ENCODE measurements at regions not wholly inside any gene's neighbourhood (a gene's known extent, or its start where the extent isn't known, plus 50 kb on each side); places are given as distances from the start of the nearest gene placed in this dataset.

DNA sequence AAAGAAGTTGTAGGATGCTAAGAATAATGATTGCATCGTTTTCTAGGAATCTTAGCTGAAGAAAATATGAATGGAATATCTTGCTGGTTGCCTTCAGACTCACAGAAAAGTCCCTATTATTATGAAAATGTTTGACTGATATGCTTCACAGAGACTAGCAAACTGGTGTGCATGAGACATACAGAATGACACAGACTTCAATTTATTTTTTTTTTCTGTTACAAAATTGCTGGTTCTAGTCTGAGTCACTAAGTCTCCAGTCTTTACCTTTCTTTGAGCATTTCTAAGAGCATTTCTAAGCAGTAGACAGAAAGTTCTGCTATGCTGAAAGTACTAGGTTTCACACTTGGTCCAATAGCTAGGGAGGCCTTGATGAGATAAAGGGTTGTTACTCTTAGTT, 377.6 kb upstream of the ATP2B1 start:
- no peak for TF ChIP-seq POLR2A (IDR thresholded peaks at IDR 0.05)
- TF ChIP-seq, protein P1, sequence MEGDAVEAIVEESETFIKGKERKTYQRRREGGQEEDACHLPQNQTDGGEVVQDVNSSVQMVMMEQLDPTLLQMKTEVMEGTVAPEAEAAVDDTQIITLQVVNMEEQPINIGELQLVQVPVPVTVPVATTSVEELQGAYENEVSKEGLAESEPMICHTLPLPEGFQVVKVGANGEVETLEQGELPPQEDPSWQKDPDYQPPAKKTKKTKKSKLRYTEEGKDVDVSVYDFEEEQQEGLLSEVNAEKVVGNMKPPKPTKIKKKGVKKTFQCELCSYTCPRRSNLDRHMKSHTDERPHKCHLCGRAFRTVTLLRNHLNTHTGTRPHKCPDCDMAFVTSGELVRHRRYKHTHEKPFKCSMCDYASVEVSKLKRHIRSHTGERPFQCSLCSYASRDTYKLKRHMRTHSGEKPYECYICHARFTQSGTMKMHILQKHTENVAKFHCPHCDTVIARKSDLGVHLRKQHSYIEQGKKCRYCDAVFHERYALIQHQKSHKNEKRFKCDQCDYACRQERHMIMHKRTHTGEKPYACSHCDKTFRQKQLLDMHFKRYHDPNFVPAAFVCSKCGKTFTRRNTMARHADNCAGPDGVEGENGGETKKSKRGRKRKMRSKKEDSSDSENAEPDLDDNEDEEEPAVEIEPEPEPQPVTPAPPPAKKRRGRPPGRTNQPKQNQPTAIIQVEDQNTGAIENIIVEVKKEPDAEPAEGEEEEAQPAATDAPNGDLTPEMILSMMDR (IDR thresholded peaks at IDR 0.05) = no peak
- H3K27ac ChIP-seq = no peak overlapping the region
- H3K4me3 ChIP-seq = no peak overlapping the region
- H3K36me3 ChIP-seq = no peaks in the 10 kb centered on the region
- no peaks in the 10 kb centered on the region for H3K9me3 ChIP-seq
- H3K4me1 ChIP-seq = peaks cover 0 to 9% (median 2%) of the 10 kb centered on the region in 3 donors
- DNase-seq = no peak
- H3K27me3 ChIP-seq = no peaks in the 10 kb centered on the region
- WGBS, 2 donors = 74 to 79% methylated on average over 1 of the region's 1 CpG
- intact Hi-C loops (cut with DNase I) = no loop called here

DNA sequence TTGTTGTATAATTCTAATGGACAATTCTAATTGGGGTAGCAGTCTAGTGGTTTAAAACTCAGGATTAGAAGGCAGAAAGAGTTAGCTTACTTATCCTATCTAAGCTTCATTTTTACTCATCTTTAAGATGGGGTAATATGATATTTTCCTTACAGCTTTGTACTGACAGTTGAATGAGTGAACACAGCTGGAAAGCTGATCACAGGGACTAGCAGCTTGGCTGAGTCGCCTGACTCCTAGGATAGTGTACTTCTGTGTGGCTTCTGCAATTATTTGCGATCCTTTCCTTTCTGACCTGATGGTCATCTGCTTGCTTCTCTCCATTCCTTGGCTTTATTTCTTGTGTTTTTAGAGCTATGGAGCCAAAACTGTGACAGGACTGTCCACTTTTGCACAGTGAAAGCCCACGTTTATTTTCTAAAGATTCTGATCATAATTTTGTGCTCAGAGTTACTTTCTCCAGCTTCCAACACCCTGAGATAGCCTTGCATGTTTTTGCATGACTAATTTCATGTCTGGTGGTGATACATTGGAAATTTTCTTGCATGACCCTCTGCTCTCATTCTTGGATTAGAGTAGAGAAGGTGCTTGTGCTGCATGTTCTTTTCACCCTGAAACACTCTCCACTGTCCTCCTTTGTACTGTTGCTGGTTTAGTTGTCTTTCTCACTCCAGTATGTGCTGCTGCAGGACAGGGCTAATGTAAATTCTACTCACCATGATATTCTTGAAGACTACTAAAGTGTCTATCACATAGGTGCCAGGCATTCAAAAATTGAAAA, 377.0 kb upstream of the ATP2B1 start:
- no peak for DNase-seq
- 55 to 78% methylated on average over 3 of the region's 3 CpGs for WGBS, 2 donors
- TF ChIP-seq, protein P1 (IDR thresholded peaks at IDR 0.05) = no peak
- no peak for TF ChIP-seq POLR2A (IDR thresholded peaks at IDR 0.05)
- H3K27me3 ChIP-seq = no peaks in the 10 kb centered on the region
- H3K36me3 ChIP-seq = no peaks in the 10 kb centered on the region
- H3K4me1 ChIP-seq = peaks cover 0 to 3% (median 0%) of the 10 kb centered on the region in 3 donors
- no peaks in the 10 kb centered on the region for H3K9me3 ChIP-seq
- H3K4me3 ChIP-seq = no peak overlapping the region
- H3K27ac ChIP-seq = no peak overlapping the region
- intact Hi-C loops (cut with DNase I) = no loop called here

DNA sequence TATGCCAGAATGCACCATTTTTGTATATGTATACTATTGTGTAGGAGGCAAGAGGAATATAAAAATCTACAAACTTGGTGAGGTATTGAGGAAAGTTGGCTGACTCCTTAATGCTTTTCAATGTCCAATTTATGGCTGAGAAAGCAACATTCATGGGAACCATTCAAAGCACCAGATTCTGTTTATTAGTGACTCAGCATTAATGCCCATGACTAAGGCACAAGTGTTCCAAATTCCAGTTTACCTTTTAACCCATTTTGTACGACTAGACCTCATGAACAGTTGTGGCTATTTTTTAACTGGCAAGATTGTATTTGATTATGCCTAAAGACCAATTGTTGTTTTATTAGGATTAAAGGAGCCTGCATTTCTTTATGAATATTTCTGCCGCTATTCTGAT, 375.4 kb upstream of the ATP2B1 start:
- H3K27me3 ChIP-seq = no peaks in the 10 kb centered on the region
- H3K9me3 ChIP-seq = no peaks in the 10 kb centered on the region
- no peak overlapping the region for H3K4me3 ChIP-seq
- H3K36me3 ChIP-seq = no peaks in the 10 kb centered on the region
- intact Hi-C loops (cut with DNase I) = no loop called here
- no peak for TF ChIP-seq POLR2A (IDR thresholded peaks at IDR 0.05)
- TF ChIP-seq, protein P1 (IDR thresholded peaks at IDR 0.05) = no peak
- 74 to 83% methylated on average over 2 of the region's 2 CpGs for WGBS, 2 donors
- H3K4me1 ChIP-seq = no peaks in the 10 kb centered on the region
- DNase-seq = no peak
- H3K27ac ChIP-seq = no peak overlapping the region

DNA sequence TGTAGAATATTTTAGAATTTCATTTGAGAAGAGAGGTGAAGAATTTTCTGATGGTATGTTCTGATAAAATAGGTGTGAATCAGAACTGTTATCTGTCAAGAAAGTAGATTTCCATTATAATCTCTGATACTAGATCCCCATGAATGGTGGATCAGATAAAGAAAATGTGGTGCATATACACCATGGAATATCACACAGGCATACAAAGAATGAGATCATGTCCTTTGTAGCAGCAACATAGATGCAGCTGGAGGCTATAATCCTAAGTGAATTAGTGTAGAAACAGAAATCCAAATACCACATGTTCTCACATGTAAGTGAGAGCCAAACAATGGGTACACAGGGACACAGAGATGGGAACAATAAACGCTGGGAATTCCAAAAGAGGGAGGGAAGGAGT, 372.0 kb upstream of the ATP2B1 start:
- TF ChIP-seq, protein P1 (IDR thresholded peaks at IDR 0.05) = no peak
- no peak for TF ChIP-seq POLR2A (IDR thresholded peaks at IDR 0.05)

DNA sequence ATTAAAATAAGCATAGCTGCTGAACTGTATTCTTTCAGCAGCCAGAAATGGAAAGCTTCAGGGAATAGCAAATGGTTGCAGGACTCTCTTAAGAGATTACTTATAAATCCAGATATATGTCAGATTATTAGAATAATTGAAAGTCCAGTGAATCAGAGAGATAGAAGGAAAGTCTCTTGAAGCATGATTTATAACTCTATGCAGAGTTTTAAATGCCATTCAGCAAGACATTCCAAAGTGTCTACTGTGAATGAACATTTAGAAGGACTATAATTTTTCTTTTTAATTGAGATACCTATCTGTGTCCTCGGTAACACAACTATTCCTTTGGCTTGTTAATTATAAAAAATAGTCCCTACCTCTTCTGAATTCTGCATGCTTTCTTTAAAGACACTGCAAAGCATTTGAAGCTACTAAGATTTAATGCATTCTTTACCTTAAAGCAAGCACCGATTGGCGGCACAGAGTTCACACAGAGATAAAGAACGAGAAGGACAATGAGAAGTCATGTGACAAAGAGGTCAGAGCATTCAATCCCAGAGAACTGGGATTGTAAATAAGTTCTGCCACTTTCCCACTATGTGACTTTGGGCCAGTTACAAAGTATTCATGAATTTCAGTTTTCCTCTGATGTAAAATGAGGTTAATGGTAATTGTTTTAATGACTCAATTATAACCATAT, 371.0 kb upstream of the ATP2B1 start:
- TF ChIP-seq, protein P1 (IDR thresholded peaks at IDR 0.05) = no peak
- TF ChIP-seq POLR2A (IDR thresholded peaks at IDR 0.05) = no peak
- WGBS, 2 donors = 88 to 92% methylated on average over 4 of the region's 4 CpGs
- H3K27ac ChIP-seq = no peak overlapping the region
- no peaks in the 10 kb centered on the region for H3K27me3 ChIP-seq
- H3K9me3 ChIP-seq = no peaks in the 10 kb centered on the region
- no peaks in the 10 kb centered on the region for H3K36me3 ChIP-seq
- intact Hi-C loops (cut with DNase I) = no loop called here
- H3K4me3 ChIP-seq = no peak overlapping the region
- no peaks in the 10 kb centered on the region for H3K4me1 ChIP-seq
- DNase-seq = no peak

More for the DNA sequence above, 372.0 kb upstream of the ATP2B1 start:
- Histone ChIP-seq H3K36me3 (no peaks in the 10 kb centered on the region), H3K9me3 (no peaks in the 10 kb centered on the region), H3K27me3 (no peaks in the 10 kb centered on the region), H3K27ac (no peak overlapping the region), H3K4me1 (no peaks in the 10 kb centered on the region), H3K4me3 (no peak overlapping the region)
- intact Hi-C loops (cut with DNase I) = no loop called here
- WGBS, 2 donors = 15 to 50% methylated on average over 1 of the region's 1 CpG
- no peak for DNase-seq
